ENCODE measurements at regions not wholly inside any gene's neighbourhood (a gene's known extent, or its start where the extent isn't known, plus 50 kb on each side); places are given as distances from the start of the nearest gene placed in this dataset.

DNA sequence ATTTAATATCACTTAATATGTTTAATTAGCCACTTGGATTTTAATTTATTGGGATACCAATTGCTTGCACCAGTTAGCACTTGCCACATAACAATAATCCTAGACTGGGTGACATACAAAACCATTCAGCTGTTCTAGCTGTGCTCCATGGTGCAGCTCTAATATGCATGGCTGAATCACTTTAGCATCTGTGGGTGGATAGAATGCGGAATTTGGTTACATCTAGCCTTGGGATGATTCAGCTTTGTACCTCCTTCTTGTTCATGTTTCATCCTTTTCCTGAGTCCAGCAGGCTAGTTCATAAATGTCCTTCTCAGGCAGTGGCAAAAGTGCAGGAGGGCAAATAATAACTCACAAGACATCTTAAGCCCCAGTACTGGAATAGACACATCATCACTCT is 1263.0 kb downstream of the LRFN5 start:
- TF ChIP-seq, protein P1, sequence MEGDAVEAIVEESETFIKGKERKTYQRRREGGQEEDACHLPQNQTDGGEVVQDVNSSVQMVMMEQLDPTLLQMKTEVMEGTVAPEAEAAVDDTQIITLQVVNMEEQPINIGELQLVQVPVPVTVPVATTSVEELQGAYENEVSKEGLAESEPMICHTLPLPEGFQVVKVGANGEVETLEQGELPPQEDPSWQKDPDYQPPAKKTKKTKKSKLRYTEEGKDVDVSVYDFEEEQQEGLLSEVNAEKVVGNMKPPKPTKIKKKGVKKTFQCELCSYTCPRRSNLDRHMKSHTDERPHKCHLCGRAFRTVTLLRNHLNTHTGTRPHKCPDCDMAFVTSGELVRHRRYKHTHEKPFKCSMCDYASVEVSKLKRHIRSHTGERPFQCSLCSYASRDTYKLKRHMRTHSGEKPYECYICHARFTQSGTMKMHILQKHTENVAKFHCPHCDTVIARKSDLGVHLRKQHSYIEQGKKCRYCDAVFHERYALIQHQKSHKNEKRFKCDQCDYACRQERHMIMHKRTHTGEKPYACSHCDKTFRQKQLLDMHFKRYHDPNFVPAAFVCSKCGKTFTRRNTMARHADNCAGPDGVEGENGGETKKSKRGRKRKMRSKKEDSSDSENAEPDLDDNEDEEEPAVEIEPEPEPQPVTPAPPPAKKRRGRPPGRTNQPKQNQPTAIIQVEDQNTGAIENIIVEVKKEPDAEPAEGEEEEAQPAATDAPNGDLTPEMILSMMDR (conservative IDR thresholded peaks at IDR 0.05; ENCODE audit: low read depth, low read length), result no peak
- no peak overlapping the region for H3K4me3 ChIP-seq (ENCODE audit: low read depth, low read length)
- DNase-seq (ENCODE audit: low read depth), result peak; percentile 18

DNA sequence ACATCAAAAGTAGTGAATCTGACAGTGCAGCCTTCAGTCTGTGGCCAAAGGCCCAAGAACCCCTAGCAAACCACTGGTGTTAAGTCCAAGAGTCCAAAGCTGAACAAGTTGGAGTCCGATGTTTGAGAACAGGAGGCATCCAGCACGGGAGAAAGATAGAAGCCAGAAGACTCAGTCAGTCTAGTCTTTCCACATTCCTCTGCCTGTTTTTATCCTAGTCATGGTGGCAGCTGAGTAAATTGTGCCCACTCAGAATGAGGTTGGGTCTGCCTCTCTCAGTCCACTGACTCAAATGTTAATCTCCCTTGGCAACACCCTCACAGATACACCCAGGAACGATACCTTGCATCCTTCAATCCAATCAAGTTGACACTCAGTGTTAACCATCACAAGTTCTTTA is 1255.4 kb downstream of the LRFN5 start:
- DNase-seq (ENCODE audit: low read depth), result no peak
- TF ChIP-seq, protein P1 (conservative IDR thresholded peaks at IDR 0.05; ENCODE audit: low read depth, low read length), result no peak
- no peak overlapping the region for H3K4me3 ChIP-seq (ENCODE audit: low read depth, low read length)

DNA sequence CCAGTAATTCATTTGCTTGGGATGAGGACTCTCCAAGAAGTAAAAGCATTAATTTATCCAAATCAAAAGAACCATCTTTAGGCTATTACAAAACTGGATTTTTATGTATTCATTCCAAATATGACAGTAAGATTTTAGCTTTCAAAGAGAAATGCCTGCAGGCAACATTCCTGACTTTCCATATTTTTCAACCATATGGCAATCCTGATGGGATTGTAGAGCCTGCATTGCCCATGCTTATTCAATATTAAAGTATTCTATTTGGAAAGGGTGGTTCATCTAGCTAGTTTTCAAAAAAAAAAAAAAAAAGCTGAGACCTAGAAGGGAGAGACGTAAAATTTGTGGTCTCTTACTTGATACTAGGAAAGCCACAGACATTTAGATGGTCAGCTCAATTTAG is 1253.7 kb downstream of the LRFN5 start:
- H3K4me3 ChIP-seq (ENCODE audit: low read depth, low read length), result no peak overlapping the region
- no peak for DNase-seq (ENCODE audit: low read depth)
- TF ChIP-seq, protein P1 (conservative IDR thresholded peaks at IDR 0.05; ENCODE audit: low read depth, low read length), result no peak

DNA sequence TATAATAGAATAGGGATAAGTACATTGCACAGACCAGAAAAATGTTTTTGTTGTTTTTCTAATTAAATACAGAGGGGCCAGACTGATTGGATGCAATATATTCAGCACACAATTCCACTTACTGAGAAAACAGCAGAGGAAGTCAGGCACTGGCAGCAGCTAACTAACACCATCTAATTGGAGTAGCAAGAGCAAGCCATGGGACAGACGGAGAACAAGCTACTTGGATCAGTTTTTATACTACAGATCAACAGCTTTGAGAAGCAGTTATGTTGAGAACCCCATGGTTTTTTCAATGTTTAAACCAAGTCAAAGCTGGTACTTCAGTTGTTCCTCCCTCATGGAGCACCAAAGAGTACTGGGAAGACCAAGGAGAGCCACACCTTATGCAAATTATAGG is 1249.4 kb downstream of the LRFN5 start:
- TF ChIP-seq, protein P1 (conservative IDR thresholded peaks at IDR 0.05; ENCODE audit: low read depth, low read length), result no peak
- no peak overlapping the region for H3K4me3 ChIP-seq (ENCODE audit: low read depth, low read length)
- no peak for DNase-seq (ENCODE audit: low read depth)

DNA sequence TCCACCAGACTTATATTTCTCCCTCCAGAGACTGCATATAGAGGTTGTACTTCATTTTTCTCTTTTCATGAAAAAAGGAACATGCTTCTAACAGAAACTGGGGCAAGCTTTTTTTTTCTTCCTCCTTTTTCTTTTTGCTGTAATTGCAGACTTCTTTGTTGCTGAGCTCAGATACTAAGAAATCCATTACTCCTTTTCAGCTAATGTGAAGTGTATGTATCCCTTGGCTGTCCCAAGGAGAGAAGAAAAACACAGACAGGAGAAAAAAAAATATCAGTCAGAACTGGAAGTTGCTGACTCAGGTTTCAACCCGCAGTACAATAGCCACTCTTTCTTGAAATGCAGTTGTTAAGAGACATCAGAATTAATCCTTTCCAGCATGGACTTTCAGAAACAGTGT is 1248.4 kb downstream of the LRFN5 start:
- TF ChIP-seq, protein P1 (conservative IDR thresholded peaks at IDR 0.05; ENCODE audit: low read depth, low read length), result no peak
- H3K4me3 ChIP-seq (ENCODE audit: low read depth, low read length), result no peak overlapping the region
- DNase-seq (ENCODE audit: low read depth), result peak; percentile 16

DNA sequence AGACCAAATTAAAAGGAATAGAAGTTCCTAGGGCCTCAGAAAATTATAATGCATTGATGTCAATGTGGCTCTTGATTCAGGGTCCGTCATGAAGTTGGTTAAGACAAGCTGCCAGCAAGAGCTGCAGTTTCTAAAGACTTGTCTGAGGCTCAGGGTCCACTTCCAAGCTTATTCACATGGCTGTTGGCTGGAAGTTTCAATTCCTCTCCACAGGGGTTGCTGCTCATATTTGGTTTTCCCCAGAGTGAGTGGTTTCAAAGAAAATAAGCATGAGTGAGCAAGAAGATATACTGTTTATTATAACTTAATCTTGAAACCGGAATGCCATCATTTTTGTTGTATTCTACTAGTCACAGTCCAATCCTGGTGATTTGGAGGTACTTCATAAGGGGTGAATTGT is 1247.4 kb downstream of the LRFN5 start:
- peak; percentile 53 for DNase-seq (ENCODE audit: low read depth)
- H3K4me3 ChIP-seq (ENCODE audit: low read depth, low read length), result no peak overlapping the region
- TF ChIP-seq, protein P1 (conservative IDR thresholded peaks at IDR 0.05; ENCODE audit: low read depth, low read length), result no peak

DNA sequence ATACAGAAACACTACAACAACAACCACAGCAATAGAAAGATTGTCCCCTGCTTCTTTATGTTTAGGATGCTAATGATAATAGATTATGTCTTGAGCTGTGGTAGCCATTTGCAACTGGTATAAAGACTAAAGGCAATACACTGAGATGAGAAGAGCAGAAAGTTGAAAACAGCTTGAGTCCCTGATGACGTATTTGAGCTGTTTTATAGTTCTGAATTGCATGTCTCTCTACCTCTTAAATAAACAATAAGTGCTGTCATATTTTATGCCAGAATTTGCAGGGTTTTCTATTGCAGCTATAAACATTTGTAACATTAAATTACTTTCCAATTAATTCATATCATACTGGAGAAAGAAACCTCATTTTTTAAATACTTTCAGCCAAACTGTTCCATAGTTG is 1242.0 kb downstream of the LRFN5 start:
- H3K4me3 ChIP-seq (ENCODE audit: low read depth, low read length), result no peak overlapping the region
- TF ChIP-seq, protein P1 (conservative IDR thresholded peaks at IDR 0.05; ENCODE audit: low read depth, low read length), result no peak
- DNase-seq (ENCODE audit: low read depth), result no peak

All from choroid plexus epithelial cell (primary cell).